GM12801 (cell line): ENCODE measurements at regions not wholly inside any gene's neighbourhood (a gene's known extent, or its start where the extent isn't known, plus 50 kb on each side); places are given as distances from the start of the nearest gene placed in this dataset.

Experiments
- TF ChIP-seq, protein P1 (sequence below): IDR thresholded peaks from one replicate; pipeline ENCODE4 v1.5.1; 2011; ENCODE audit warnings: control low read depth; ENCODE audit not compliant: insufficient read length; ENCODE audit errors: extremely low read depth

GRCh38 chr3:27653803-27654558 lies 68.1 kb downstream of the EOMES start:
- TF ChIP-seq, protein P1, sequence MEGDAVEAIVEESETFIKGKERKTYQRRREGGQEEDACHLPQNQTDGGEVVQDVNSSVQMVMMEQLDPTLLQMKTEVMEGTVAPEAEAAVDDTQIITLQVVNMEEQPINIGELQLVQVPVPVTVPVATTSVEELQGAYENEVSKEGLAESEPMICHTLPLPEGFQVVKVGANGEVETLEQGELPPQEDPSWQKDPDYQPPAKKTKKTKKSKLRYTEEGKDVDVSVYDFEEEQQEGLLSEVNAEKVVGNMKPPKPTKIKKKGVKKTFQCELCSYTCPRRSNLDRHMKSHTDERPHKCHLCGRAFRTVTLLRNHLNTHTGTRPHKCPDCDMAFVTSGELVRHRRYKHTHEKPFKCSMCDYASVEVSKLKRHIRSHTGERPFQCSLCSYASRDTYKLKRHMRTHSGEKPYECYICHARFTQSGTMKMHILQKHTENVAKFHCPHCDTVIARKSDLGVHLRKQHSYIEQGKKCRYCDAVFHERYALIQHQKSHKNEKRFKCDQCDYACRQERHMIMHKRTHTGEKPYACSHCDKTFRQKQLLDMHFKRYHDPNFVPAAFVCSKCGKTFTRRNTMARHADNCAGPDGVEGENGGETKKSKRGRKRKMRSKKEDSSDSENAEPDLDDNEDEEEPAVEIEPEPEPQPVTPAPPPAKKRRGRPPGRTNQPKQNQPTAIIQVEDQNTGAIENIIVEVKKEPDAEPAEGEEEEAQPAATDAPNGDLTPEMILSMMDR: no peak

DNA sequence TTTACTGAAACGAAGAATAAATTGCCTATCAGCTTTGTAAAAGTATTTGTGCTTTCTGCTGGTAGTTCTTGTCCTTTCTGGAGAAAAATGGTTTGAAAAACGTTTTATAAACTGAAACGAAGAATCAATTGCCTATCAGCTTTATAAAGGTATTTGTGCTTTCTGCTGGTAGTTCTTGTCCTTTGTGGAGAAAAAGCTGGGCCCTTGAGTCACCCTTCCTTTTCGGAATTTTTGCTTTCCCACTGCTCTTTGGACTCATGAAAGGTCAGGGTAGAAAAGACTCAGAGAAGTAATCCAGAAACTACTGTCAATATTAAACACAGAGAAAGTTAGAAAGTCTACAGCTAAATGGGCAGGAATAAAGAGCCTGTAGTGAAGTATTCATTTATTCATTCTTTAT lies 72.8 kb downstream of the EOMES start:
- TF ChIP-seq, protein P1: no peak

DNA sequence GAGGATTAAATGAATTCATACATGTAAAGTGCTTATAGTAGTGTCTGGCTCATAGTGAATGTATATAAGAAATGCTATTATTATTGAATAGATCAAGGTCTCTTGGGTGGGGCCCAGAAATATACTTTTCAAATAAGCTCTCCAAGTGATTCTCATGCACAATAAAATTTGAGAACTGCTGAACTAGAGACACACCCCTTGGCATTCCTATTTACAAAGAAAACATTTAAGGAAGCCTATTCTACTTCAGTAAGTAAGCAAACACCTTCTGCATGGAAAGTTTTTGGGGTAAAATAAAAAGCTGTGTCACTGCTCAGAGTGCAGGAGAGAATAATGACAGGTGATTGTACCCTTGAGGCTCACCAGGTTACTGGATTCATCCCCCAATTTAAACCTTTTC lies 75.2 kb downstream of the EOMES start:
- TF ChIP-seq, protein P1: no peak

DNA sequence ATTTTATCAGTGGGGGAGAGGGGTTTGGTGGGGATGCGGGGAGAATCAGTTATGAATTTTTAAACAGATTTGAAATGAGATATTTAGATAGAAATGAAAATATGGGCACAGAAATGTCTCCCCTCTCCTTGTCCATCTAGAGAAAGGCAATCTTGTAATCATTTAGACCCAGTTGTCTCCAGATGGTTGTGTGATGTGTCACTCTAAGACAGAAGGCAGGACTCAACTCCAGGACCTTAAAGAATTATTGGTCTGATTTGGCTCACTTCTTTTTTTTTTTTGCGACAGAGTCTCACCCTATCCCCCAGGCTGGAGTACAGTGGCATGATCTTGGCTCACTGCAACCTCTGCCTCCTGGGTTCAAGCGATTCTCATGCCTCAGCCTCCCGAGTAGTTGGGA lies 77.2 kb downstream of the EOMES start:
- TF ChIP-seq, protein P1: no peak

GRCh38 chr3:27643355-27643754 lies 78.8 kb downstream of the EOMES start:
- TF ChIP-seq, protein P1: no peak

GRCh38 chr3:27642796-27643195 lies 79.3 kb downstream of the EOMES start:
- TF ChIP-seq, protein P1: no peak

- TF ChIP-seq, protein P1: no peak
Measured at GRCh38 chr3:27641888-27642601, 80.1 kb downstream of the EOMES start.
